ENCODE measurements at regions not wholly inside any gene's neighbourhood (a gene's known extent, or its start where the extent isn't known, plus 50 kb on each side); places are given as distances from the start of the nearest gene placed in this dataset.

GRCh38 chr2:211113334-211114175 is 557.2 kb downstream of the CPS1 start:
- Histone ChIP-seq H3K9me3 (ENCODE audit: control insufficient read depth in 1 of 2, insufficient read depth in 1 of 2, low read depth in 1 of 2, low read length in 2 of 2) (no peaks in the 10 kb centered on the region), H3K9me2 (ENCODE audit: insufficient read depth) (no peaks in the 10 kb centered on the region; the same call in 1 of the 2 replicates), H2AFZ (ENCODE audit: low read depth, low read length, poor library complexity, severe bottlenecking) (no peak overlapping the region), H3K4me1 (ENCODE audit: control insufficient read depth in 1 of 2, insufficient read depth in 2 of 2, low read length in 2 of 2) (no peaks in the 10 kb centered on the region), H3K4me3 (replicated peaks in 1 of 2; ENCODE audit: low read depth in 1 of 2, low read length in 2 of 2) (no peak overlapping the region), H3K27me3 (ENCODE audit: insufficient read depth, low read length) (no peaks in the 10 kb centered on the region), H3K9ac (ENCODE audit: low read length) (no peak overlapping the region), H3K4me2 (ENCODE audit: low read length) (no peak overlapping the region), H4K20me1 (ENCODE audit: insufficient read depth) (no peaks in the 10 kb centered on the region), H3K27ac (ENCODE audit: low read depth, low read length) (no peak overlapping the region), H3K36me3 (ENCODE audit: control insufficient read depth in 1 of 2, insufficient read depth in 2 of 2, low read length in 2 of 2) (no peaks in the 10 kb centered on the region), H3K79me2 (ENCODE audit: insufficient read depth, low read length) (no peaks in the 10 kb centered on the region)
- intact Hi-C loops (cut with micrococcal nuclease) = no loop called here
- ATAC-seq (no peak), DNase-seq (ENCODE audit: low read depth, low spot score) (no peak)
- no TSS peak for BruUV-seq (replicated peaks)
- POLR2A ChIA-PET = no interaction called here
- CTCF ChIA-PET = no interaction called here
- TF ChIP-seq ATF3 (IDR thresholded peaks at IDR 0.05) = no peak
- TF ChIP-seq TCF7L2 (IDR thresholded peaks at IDR 0.05; ENCODE audit: borderline replicate concordance, extremely low read depth, insufficient read depth, insufficient read length) = no peak
- TF ChIP-seq YY1 (IDR thresholded peaks at IDR 0.05; ENCODE audit: extremely low read depth, insufficient replicate concordance, low read depth, low read length) = no peak
- no peak for TF ChIP-seq RAD21 (IDR thresholded peaks at IDR 0.05; ENCODE audit: low read depth)
- TF ChIP-seq MAX (IDR thresholded peaks at IDR 0.05) = no peak
- TF ChIP-seq CEBPB (IDR thresholded peaks at IDR 0.05; ENCODE audit: low read depth) = no peak
- no peak for TF ChIP-seq POLR2A (IDR thresholded peaks at IDR 0.05; ENCODE audit: borderline replicate concordance, extremely low read depth, insufficient read depth, insufficient read length)
- RAD21 ChIA-PET (ENCODE audit: low non-redundant PET in 1 of 2, low total read pairs in 2 of 2, uncharacterized antibody in 2 of 2, unreplicated experiment in 2 of 2) = no interaction called here

- intact Hi-C loops (cut with micrococcal nuclease) = no loop called here
- TF ChIP-seq ATF3 (IDR thresholded peaks at IDR 0.05) (no peak), EGR1 (IDR thresholded peaks at IDR 0.05; ENCODE audit: low read depth) (no peak), FOSL1 (IDR thresholded peaks at IDR 0.05; ENCODE audit: low read depth) (no peak), YY1 (IDR thresholded peaks at IDR 0.05; ENCODE audit: extremely low read depth, insufficient replicate concordance, low read depth, low read length) (no peak), POLR2AphosphoS5 (IDR thresholded peaks at IDR 0.05; ENCODE audit: low read depth, low read length) (no peak), REST (IDR thresholded peaks at IDR 0.05; ENCODE audit: low read depth) (no peak), TCF7L2 (IDR thresholded peaks at IDR 0.05; ENCODE audit: borderline replicate concordance, extremely low read depth, insufficient read depth, insufficient read length) (no peak), POLR2A (IDR thresholded peaks at IDR 0.05; ENCODE audit: borderline replicate concordance, extremely low read depth, insufficient read depth, insufficient read length) (no peak), JUND (IDR thresholded peaks at IDR 0.05) (no peak), SIN3A (IDR thresholded peaks at IDR 0.05; ENCODE audit: low read depth) (no peak), SRF (IDR thresholded peaks at IDR 0.05; ENCODE audit: low read depth) (no peak), SP1 (IDR thresholded peaks at IDR 0.05; ENCODE audit: low read depth) (no peak), RAD21 (IDR thresholded peaks at IDR 0.05; ENCODE audit: low read depth) (no peak)
Measured at GRCh38 chr2:211114826-211115455, 558.5 kb downstream of the CPS1 start.

More at GRCh38 chr2:211114826-211115455, 558.5 kb downstream of the CPS1 start:
- POLR2A ChIA-PET = no interaction called here
- Histone ChIP-seq H3K4me1 (ENCODE audit: control insufficient read depth in 1 of 2, insufficient read depth in 2 of 2, low read length in 2 of 2) (no peaks in the 10 kb centered on the region), H3K9ac (ENCODE audit: low read length) (no peak overlapping the region), H2AFZ (ENCODE audit: low read depth, low read length, poor library complexity, severe bottlenecking) (no peak overlapping the region), H3K9me3 (ENCODE audit: control insufficient read depth in 1 of 2, insufficient read depth in 1 of 2, low read depth in 1 of 2, low read length in 2 of 2) (no peaks in the 10 kb centered on the region), H3K79me2 (ENCODE audit: insufficient read depth, low read length) (no peaks in the 10 kb centered on the region), H3K4me3 (replicated peaks in 1 of 2; ENCODE audit: low read depth in 1 of 2, low read length in 2 of 2) (no peak overlapping the region), H3K27me3 (ENCODE audit: insufficient read depth, low read length) (no peaks in the 10 kb centered on the region), H3K9me2 (ENCODE audit: insufficient read depth) (no peaks in the 10 kb centered on the region; the same call in 1 of the 2 replicates), H3K4me2 (ENCODE audit: low read length) (no peak overlapping the region), H3K27ac (ENCODE audit: low read depth, low read length) (no peak overlapping the region), H3K36me3 (ENCODE audit: control insufficient read depth in 1 of 2, insufficient read depth in 2 of 2, low read length in 2 of 2) (no peaks in the 10 kb centered on the region), H4K20me1 (ENCODE audit: insufficient read depth) (no peaks in the 10 kb centered on the region)
- RAD21 ChIA-PET (ENCODE audit: low non-redundant PET in 1 of 2, low total read pairs in 2 of 2, uncharacterized antibody in 2 of 2, unreplicated experiment in 2 of 2) = no interaction called here
- CTCF ChIA-PET = interaction anchor here (0.6 to 1.0 kb wide), 2 partner anchors 43 to 746 kb away, joined by 4 to 6 read pairs; no protein-coding TSS in a partner anchor
- BruUV-seq (replicated peaks) = no TSS peak
- no peak for DNase-seq (ENCODE audit: low read depth, low spot score)
- no peak for ATAC-seq

Measured in HCT116 (cell line).